Keratinocyte (primary cell): ENCODE measurements at regions not wholly inside any gene's neighbourhood (a gene's known extent, or its start where the extent isn't known, plus 50 kb on each side); places are given as distances from the start of the nearest gene placed in this dataset.

Experiments used
- EZH2 ChIP-seq: IDR thresholded peaks from one replicate; pipeline ENCODE4 v1.6.1; 2012; ENCODE audit warnings: inconsistent platforms, mild to moderate bottlenecking, low read length, moderate library complexity
- TF ChIP-seq, protein P1 (sequence below), 3 experiments: IDR thresholded peaks in 1 of 3; conservative IDR thresholded peaks in 1 of 3; optimal IDR thresholded peaks in 1 of 3; 2 replicates in 2 of 3; 3 replicates in 1 of 3; pipeline versions ENCODE3 to v1.5.1; 2011; ENCODE audit warnings: low read length in 3 of 3, mild to moderate bottlenecking in 3 of 3, moderate library complexity in 2 of 3, control low read depth in 1 of 3, inconsistent platforms in 1 of 3; ENCODE audit not compliant: insufficient read depth in 2 of 3; ENCODE audit errors: extremely low read depth in 1 of 3

DNA sequence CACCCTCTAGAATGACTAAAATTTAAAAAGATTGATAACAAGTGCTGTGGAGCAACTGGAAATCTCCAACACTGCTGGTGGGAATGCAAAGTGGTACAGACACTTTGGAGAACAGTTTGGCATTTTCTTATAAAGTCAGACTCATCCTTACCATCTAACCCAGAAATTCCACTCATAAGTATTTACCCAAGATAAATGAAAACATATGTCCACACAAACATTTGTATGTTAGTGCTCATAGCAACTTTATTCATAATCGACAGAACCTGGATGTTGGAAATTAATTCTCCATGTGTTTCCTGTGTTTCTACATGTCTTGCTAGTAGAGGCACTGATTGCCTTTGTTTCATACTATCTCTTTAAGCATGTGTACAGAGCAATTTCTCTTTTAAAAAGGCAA, 282.4 kb downstream of the AHR start:
- TF ChIP-seq, protein P1, sequence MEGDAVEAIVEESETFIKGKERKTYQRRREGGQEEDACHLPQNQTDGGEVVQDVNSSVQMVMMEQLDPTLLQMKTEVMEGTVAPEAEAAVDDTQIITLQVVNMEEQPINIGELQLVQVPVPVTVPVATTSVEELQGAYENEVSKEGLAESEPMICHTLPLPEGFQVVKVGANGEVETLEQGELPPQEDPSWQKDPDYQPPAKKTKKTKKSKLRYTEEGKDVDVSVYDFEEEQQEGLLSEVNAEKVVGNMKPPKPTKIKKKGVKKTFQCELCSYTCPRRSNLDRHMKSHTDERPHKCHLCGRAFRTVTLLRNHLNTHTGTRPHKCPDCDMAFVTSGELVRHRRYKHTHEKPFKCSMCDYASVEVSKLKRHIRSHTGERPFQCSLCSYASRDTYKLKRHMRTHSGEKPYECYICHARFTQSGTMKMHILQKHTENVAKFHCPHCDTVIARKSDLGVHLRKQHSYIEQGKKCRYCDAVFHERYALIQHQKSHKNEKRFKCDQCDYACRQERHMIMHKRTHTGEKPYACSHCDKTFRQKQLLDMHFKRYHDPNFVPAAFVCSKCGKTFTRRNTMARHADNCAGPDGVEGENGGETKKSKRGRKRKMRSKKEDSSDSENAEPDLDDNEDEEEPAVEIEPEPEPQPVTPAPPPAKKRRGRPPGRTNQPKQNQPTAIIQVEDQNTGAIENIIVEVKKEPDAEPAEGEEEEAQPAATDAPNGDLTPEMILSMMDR (optimal IDR thresholded peaks at IDR 0.05 in 1 of 3, IDR thresholded peaks at IDR 0.05 in 1 of 3, conservative IDR thresholded peaks at IDR 0.05 in 1 of 3; ENCODE audit: extremely low read depth in 1 of 3, insufficient read depth in 2 of 3, low read length in 3 of 3): no peak
- no peak for TF ChIP-seq EZH2
